DND-41 (cell line): ENCODE measurements at regions not wholly inside any gene's neighbourhood (a gene's known extent, or its start where the extent isn't known, plus 50 kb on each side); places are given as distances from the start of the nearest gene placed in this dataset.

ENCODE experiments used
- EZH2 ChIP-seq: IDR thresholded peaks from 3 replicates; pipeline ENCODE4 v1.6.1; 2012; ENCODE audit warnings: borderline replicate concordance, low read depth, mild to moderate bottlenecking, moderate library complexity, low read length, inconsistent platforms; ENCODE audit not compliant: severe bottlenecking
- TF ChIP-seq, protein P1 (sequence below): IDR thresholded peaks from 2 replicates; pipeline ENCODE4 v1.5.1; 2012; ENCODE audit warnings: borderline replicate concordance, low read length, moderate library complexity, mild to moderate bottlenecking; ENCODE audit not compliant: poor library complexity, severe bottlenecking; ENCODE audit errors: extremely low read depth

DNA sequence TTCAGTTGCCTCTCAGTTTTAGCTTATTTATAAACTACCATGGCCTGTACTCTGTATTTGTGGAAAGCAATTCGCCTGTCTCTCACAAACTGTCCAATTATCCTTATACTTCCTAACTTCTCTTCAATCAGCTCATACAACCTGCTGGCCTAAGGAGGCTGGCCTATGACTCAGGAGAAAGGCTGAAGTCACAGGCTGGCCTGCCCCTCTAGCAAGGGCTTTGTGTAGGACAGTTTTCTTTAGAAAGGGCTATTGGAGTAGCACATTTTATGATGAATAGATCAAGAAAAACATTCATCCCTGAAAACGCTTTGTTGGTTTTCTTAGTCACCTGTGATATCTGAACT, 988.7 kb upstream of the ARRDC3 start:
- TF ChIP-seq, protein P1, sequence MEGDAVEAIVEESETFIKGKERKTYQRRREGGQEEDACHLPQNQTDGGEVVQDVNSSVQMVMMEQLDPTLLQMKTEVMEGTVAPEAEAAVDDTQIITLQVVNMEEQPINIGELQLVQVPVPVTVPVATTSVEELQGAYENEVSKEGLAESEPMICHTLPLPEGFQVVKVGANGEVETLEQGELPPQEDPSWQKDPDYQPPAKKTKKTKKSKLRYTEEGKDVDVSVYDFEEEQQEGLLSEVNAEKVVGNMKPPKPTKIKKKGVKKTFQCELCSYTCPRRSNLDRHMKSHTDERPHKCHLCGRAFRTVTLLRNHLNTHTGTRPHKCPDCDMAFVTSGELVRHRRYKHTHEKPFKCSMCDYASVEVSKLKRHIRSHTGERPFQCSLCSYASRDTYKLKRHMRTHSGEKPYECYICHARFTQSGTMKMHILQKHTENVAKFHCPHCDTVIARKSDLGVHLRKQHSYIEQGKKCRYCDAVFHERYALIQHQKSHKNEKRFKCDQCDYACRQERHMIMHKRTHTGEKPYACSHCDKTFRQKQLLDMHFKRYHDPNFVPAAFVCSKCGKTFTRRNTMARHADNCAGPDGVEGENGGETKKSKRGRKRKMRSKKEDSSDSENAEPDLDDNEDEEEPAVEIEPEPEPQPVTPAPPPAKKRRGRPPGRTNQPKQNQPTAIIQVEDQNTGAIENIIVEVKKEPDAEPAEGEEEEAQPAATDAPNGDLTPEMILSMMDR: no peak
- TF ChIP-seq EZH2: no peak
